ENCODE measurements at regions not wholly inside any gene's neighbourhood (a gene's known extent, or its start where the extent isn't known, plus 50 kb on each side); places are given as distances from the start of the nearest gene placed in this dataset.
"Not testable (repeated sequence)": the region's sequence is repeated elsewhere in the genome, so short reads cannot be mapped to it uniquely, and the experiment has no call there.

DNA sequence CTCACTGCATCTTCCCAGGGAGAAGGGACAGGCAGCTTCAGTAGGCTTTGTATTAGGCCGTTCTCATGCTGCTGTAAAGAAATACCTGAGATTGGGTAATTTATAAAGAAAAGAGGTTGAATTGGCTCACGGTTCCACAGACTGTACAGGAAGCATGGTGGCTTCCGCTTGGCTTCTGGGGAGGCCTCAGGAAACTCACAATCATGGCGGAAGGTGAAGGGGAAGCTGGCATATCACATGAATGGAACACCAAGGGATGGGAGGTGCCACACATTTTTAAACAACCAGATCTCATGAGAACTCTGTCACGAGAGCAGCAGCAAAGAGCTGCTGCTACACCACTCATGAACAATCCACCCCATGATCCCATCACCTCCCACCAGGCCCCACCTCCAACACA is 182.2 kb upstream of the SFSWAP start:
- H3K27me3 Mint-ChIP-seq (ENCODE audit: low read depth in 3 of 3), result peaks cover 0 to 8% (median 3%) of the 10 kb centered on the region in 3 donors
- H3K9me3 Mint-ChIP-seq, result no peaks in the 10 kb centered on the region
- H3K27ac Mint-ChIP-seq, result no peak overlapping the region
- no peaks in the 10 kb centered on the region for H3K4me1 Mint-ChIP-seq
- no peaks in the 10 kb centered on the region for H3K36me3 Mint-ChIP-seq
- no peak overlapping the region for H3K4me3 Mint-ChIP-seq
- DNase-seq, result no peak

- H3K4me1 Mint-ChIP-seq, result no peaks in the 10 kb centered on the region
Measured at GRCh38 chr12:131529196-131530040, 181.5 kb upstream of the SFSWAP start.

GRCh38 chr12:131530041-131530332 is 180.9 kb upstream of the SFSWAP start:
- H3K27ac Mint-ChIP-seq, result no peak overlapping the region
- H3K27me3 Mint-ChIP-seq (ENCODE audit: low read depth in 3 of 3), result peaks cover 0 to 9% (median 1%) of the 10 kb centered on the region in 3 donors
- H3K4me1 Mint-ChIP-seq, result no peaks in the 10 kb centered on the region
- H3K4me3 Mint-ChIP-seq, result no peak overlapping the region
- DNase-seq, result no peak
- H3K36me3 Mint-ChIP-seq, result no peaks in the 10 kb centered on the region
- H3K9me3 Mint-ChIP-seq, result no peaks in the 10 kb centered on the region

More at GRCh38 chr12:131529196-131530040, 181.5 kb upstream of the SFSWAP start:
- Mint-ChIP-seq H3K9me3 (no peaks in the 10 kb centered on the region), H3K27ac (no peak overlapping the region), H3K36me3 (no peaks in the 10 kb centered on the region), H3K27me3 (ENCODE audit: low read depth in 3 of 3) (peaks cover 0 to 9% (median 1%) of the 10 kb centered on the region in 3 donors), H3K4me3 (no peak overlapping the region)
- DNase-seq, result no peak

- peaks cover 0 to 9% (median 1%) of the 10 kb centered on the region in 3 donors for H3K27me3 Mint-ChIP-seq (ENCODE audit: low read depth in 3 of 3)
- H3K9me3 Mint-ChIP-seq, result no peaks in the 10 kb centered on the region
Measured at GRCh38 chr12:131530422-131530821, 180.5 kb upstream of the SFSWAP start.

DNA sequence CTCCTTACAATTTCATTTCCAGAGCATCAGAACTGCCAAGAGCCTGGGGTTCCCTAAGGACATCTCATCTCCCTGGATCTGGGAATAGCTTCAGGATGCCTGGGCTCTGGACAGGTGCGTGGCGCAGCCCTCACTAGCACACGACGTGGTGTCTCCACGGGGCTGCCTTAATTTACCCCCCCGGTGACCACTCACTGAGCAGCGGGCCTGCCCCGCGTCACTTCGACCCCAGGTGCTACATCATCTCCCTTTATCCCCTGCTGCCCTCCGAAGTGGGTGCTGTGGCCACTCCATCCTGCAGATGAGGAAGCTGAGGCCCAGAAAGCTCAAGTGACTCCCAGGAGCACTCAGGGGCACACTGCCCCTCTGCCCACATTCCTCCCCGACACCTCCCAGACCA is 177.8 kb upstream of the SFSWAP start:
- Mint-ChIP-seq H3K36me3 (no peaks in the 10 kb centered on the region), H3K4me1 (no peaks in the 10 kb centered on the region), H3K27ac (no peak overlapping the region), H3K9me3 (no peaks in the 10 kb centered on the region), H3K27me3 (ENCODE audit: low read depth in 3 of 3) (peaks cover 0 to 9% (median 1%) of the 10 kb centered on the region in 3 donors), H3K4me3 (no peak overlapping the region)
- DNase-seq, result no peak

More at GRCh38 chr12:131530422-131530821, 180.5 kb upstream of the SFSWAP start:
- DNase-seq, result no peak
- Mint-ChIP-seq H3K4me3 (no peak overlapping the region), H3K36me3 (no peaks in the 10 kb centered on the region), H3K4me1 (no peaks in the 10 kb centered on the region), H3K27ac (no peak overlapping the region)

- no peak for DNase-seq
- Mint-ChIP-seq H3K4me1 (no peaks in the 10 kb centered on the region), H3K4me3 (no peak overlapping the region), H3K27ac (no peak overlapping the region), H3K9me3 (no peaks in the 10 kb centered on the region), H3K27me3 (ENCODE audit: low read depth in 3 of 3) (peaks cover 0 to 2% (median 1%) of the 10 kb centered on the region in 3 donors), H3K36me3 (no peaks in the 10 kb centered on the region)
Measured at GRCh38 chr12:131535779-131536178, 175.1 kb upstream of the SFSWAP start.

- peak in 2 of 3 donors; percentile 15 to 24 for DNase-seq
- peaks cover 0 to 2% (median 0%) of the 10 kb centered on the region in 3 donors for H3K27me3 Mint-ChIP-seq (ENCODE audit: low read depth in 3 of 3)
- no peaks in the 10 kb centered on the region for H3K9me3 Mint-ChIP-seq
- H3K36me3 Mint-ChIP-seq, result no peaks in the 10 kb centered on the region
- H3K4me3 Mint-ChIP-seq, result no peak overlapping the region
- H3K4me1 Mint-ChIP-seq, result no peaks in the 10 kb centered on the region
- peak overlapping the region in 1 of 6 donors; percentile 57 for H3K27ac Mint-ChIP-seq
Measured at GRCh38 chr12:131536337-131536736, 174.6 kb upstream of the SFSWAP start.

DNA sequence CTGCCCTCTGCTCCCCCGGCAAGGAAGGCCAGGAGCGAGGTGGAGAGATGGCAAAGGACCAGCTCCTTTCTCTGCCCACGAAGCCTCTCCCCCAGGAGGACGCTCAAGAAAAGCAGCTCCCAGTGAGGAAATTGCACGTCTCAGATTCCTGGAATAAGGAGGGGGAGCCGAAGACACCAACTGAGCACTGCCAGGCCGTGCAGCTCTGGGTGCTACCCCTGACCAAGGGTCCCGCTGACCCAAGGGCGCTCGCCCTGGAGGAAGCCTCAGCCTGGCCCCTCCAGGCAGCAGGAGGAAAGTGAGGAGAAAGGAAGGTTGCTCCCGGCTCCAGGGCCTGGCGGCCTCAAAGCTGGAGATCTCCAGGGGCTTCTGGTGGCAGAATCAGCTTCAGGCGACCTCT is 174.1 kb upstream of the SFSWAP start:
- peaks cover 0 to 2% (median 0%) of the 10 kb centered on the region in 3 donors for H3K27me3 Mint-ChIP-seq (ENCODE audit: low read depth in 3 of 3)
- no peaks in the 10 kb centered on the region for H3K4me1 Mint-ChIP-seq
- no peaks in the 10 kb centered on the region for H3K36me3 Mint-ChIP-seq
- DNase-seq, result no peak
- H3K9me3 Mint-ChIP-seq, result no peaks in the 10 kb centered on the region
- H3K4me3 Mint-ChIP-seq, result no peak overlapping the region
- peak overlapping the region in 1 of 6 donors; percentile 57 for H3K27ac Mint-ChIP-seq

GRCh38 chr12:131537267-131537958 is 173.5 kb upstream of the SFSWAP start:
- no peak overlapping the region for H3K27ac Mint-ChIP-seq
- H3K27me3 Mint-ChIP-seq (ENCODE audit: low read depth in 3 of 3), result peaks cover 0 to 2% (median 0%) of the 10 kb centered on the region in 3 donors
- no peaks in the 10 kb centered on the region for H3K9me3 Mint-ChIP-seq
- no peak overlapping the region for H3K4me3 Mint-ChIP-seq
- H3K36me3 Mint-ChIP-seq, result no peaks in the 10 kb centered on the region
- H3K4me1 Mint-ChIP-seq, result no peaks in the 10 kb centered on the region
- no peak for DNase-seq

DNA sequence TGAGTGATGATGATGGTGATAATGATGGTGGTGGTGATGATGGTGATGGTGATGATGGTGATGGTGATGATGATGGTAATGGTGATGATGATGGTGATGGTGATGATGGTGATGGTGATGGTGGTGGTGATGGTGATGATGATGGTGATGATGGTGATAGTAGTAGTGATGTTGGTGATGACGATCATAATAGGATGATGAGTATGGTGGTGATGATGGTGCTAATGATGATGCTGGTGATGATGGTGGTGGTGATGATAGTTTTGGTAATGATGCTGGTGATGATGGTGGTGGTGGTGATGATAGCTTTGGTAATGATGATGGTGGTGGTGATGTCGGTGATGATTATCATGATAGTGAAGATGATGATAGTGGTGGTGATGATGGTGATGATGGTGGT is 171.5 kb upstream of the SFSWAP start:
- Mint-ChIP-seq H3K27ac (no peak overlapping the region), H3K27me3 (ENCODE audit: low read depth in 3 of 3) (peaks cover 0 to 2% (median 0%) of the 10 kb centered on the region in 3 donors), H3K4me3 (no peak overlapping the region), H3K9me3 (no peaks in the 10 kb centered on the region), H3K4me1 (no peaks in the 10 kb centered on the region), H3K36me3 (no peaks in the 10 kb centered on the region)
- DNase-seq, result no peak

DNA sequence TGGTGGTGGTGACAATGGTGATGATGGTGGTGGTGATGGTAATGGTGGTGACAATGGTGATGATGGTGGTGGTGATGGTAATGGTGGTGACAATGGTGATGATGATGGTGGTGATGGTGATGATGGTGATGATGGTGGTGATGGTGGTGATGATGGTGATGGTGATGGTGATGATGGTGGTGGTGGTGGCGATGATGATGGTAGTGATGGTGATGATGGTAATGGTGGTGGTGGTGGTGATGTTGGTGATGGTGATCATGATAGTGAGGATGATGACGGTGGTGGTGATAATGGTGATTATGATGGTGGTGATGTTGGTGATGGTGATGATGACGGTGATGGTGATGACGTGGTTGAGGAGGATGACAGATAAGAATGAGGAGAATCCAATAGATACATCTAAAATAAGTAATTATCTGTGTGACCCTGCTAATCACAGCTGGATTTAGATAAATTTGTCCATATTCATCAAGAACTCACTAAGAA is 170.7 kb upstream of the SFSWAP start:
- Mint-ChIP-seq H3K27me3 (ENCODE audit: low read depth in 3 of 3) (peaks cover 0 to 2% (median 0%) of the 10 kb centered on the region in 3 donors), H3K4me1 (no peaks in the 10 kb centered on the region)

DNA sequence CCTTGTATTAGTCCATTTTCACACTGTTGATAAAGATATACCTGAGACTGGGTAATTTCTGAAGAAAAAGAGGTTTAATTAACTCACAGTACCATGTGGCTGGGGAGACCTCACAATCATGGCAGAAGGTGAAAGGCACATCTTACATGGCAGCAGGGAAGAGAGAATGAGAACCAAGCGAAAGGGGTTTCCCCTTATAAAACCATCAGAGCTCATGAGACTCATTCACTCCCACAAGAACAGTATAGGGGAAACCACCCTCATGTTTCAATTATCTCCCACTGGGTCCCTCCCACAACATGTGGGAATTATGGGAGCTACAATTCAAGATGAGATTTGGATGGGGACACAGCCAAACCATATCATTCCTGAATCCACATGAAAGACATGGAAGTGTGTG is 169.4 kb upstream of the SFSWAP start:
- H3K27me3 Mint-ChIP-seq (ENCODE audit: low read depth in 3 of 3); H3K4me1 Mint-ChIP-seq; H3K27ac Mint-ChIP-seq; H3K36me3 Mint-ChIP-seq; H3K4me3 Mint-ChIP-seq; H3K9me3 Mint-ChIP-seq; DNase-seq: not testable (repeated sequence)

More for the DNA sequence above, 170.7 kb upstream of the SFSWAP start:
- Mint-ChIP-seq H3K4me3 (no peak overlapping the region), H3K27ac (no peak overlapping the region), H3K9me3 (no peaks in the 10 kb centered on the region), H3K36me3 (no peaks in the 10 kb centered on the region)
- no peak for DNase-seq

DNA sequence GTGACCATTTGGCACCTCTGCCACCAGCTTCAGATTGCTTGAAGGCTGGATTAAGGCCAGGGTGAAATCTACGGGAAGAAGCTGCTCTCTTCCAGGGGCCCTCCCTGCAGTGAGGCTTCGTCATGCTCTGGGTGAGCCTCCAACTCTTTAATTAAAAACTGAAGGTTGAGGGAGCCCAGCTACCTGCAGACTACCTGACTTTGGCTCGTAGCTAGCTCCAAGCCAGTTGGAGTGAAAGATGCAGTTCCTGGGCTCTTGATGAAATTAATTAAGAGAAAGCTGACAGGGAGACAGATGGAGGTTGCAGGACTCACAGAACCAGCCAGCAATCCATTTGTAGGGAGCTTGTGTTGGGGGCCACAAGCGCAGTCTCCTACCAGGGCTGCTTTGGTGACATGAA is 168.5 kb upstream of the SFSWAP start:
- no peak for DNase-seq
- Mint-ChIP-seq H3K27ac (no peak overlapping the region), H3K27me3 (ENCODE audit: low read depth in 3 of 3) (peaks cover 0 to 2% (median 0%) of the 10 kb centered on the region in 3 donors), H3K9me3 (no peaks in the 10 kb centered on the region), H3K4me3 (no peak overlapping the region), H3K4me1 (no peaks in the 10 kb centered on the region), H3K36me3 (no peaks in the 10 kb centered on the region)

DNA sequence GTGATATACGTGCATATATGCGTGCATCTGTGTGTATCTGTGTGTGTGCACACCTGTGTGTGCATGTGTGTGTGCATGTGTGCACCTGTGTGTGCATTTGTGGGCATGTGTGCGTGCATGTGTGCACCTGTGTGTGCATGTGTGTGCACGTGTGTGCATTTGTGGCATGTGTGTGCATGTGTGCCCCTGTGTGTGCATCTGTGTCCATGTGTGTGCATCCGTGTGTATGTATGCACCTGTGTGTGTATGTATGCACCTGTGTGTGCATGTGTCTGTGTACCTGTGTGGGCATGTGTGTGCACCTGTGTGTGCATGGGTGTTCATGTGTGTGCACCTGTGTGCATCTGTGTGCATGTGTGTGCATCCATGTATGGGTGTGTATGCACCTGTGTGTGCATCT is 167.8 kb upstream of the SFSWAP start:
- no peak overlapping the region for H3K27ac Mint-ChIP-seq
- H3K9me3 Mint-ChIP-seq, result no peaks in the 10 kb centered on the region
- no peak for DNase-seq
- H3K36me3 Mint-ChIP-seq, result no peaks in the 10 kb centered on the region
- H3K4me3 Mint-ChIP-seq, result no peak overlapping the region
- H3K4me1 Mint-ChIP-seq, result no peaks in the 10 kb centered on the region
- peaks cover 0 to 2% (median 0%) of the 10 kb centered on the region in 3 donors for H3K27me3 Mint-ChIP-seq (ENCODE audit: low read depth in 3 of 3)

Measured in immature natural killer cell (primary cell).